Muscle layer of colon (tissue), 2 donors: ENCODE measurements at regions not wholly inside any gene's neighbourhood (a gene's known extent, or its start where the extent isn't known, plus 50 kb on each side); places are given as distances from the start of the nearest gene placed in this dataset.
"Not testable (repeated sequence)": the region's sequence is repeated elsewhere in the genome, so short reads cannot be mapped to it uniquely, and the experiment has no call there.

Experiments used
- H3K27ac ChIP-seq: one replicate; pipeline ENCODE4 v1.7.0; 2013; ENCODE audit warnings: low read depth, mild to moderate bottlenecking, low read length, moderate library complexity
- H3K27me3 ChIP-seq, 2 donors: one replicate each; pipeline ENCODE4 v1.7.0; 2013; ENCODE audit warnings: low read length in 2 of 2, mild to moderate bottlenecking in 2 of 2; ENCODE audit not compliant: insufficient read depth in 2 of 2, control insufficient read depth in 1 of 2
- H3K36me3 ChIP-seq: one replicate; pipeline ENCODE4 v1.7.0; 2013; ENCODE audit warnings: mild to moderate bottlenecking, low read length; ENCODE audit not compliant: insufficient read depth
- H3K4me1 ChIP-seq: one replicate; pipeline ENCODE4 v1.7.0; 2013; ENCODE audit warnings: mild to moderate bottlenecking, low read length; ENCODE audit not compliant: insufficient read depth
- H3K4me3 ChIP-seq, 2 donors: one replicate each; pipeline ENCODE4 v1.7.0; 2013; ENCODE audit warnings: low read length in 2 of 2, low read depth in 1 of 2, mild to moderate bottlenecking in 1 of 2, moderate library complexity in 1 of 2
- H3K9ac ChIP-seq: one replicate; pipeline ENCODE4 v1.7.0; 2013; ENCODE audit warnings: low read length
- H3K9me3 ChIP-seq: one replicate; pipeline ENCODE4 v1.7.0; 2013; ENCODE audit warnings: mild to moderate bottlenecking, low read length
- donor health status: abdominal sarcoma.
- donor health status: Adenocarcinoma of cecum.

DNA sequence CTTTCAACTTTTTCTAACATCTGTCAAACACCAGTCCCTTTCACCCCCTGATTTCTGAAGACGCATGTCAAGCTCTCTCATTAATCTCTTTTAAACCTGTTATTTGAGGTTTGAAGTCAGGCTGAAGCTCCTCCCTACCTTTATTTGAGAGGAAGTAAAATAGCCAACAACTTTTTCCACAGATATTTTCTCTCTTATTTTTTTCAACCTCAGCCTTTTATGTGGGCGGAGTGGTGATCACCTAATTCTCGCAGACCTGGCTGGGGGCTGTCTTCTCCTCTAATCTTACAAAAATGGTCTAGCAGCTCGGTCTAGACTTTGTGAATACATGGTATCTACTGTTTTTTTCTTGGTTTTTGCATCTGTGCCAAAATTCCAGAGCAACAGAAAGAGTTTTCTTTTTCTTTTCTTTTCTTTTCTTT lies 395.7 kb upstream of the ACTBL2 start:
- H3K9ac ChIP-seq = no peak overlapping the region
- H3K27ac ChIP-seq = no peak overlapping the region
- H3K4me1 ChIP-seq = no peaks in the 10 kb centered on the region
- no peaks in the 10 kb centered on the region for H3K9me3 ChIP-seq
- H3K27me3 ChIP-seq = no peaks in the 10 kb centered on the region
- no peak overlapping the region for H3K4me3 ChIP-seq
- H3K36me3 ChIP-seq = no peaks in the 10 kb centered on the region

DNA sequence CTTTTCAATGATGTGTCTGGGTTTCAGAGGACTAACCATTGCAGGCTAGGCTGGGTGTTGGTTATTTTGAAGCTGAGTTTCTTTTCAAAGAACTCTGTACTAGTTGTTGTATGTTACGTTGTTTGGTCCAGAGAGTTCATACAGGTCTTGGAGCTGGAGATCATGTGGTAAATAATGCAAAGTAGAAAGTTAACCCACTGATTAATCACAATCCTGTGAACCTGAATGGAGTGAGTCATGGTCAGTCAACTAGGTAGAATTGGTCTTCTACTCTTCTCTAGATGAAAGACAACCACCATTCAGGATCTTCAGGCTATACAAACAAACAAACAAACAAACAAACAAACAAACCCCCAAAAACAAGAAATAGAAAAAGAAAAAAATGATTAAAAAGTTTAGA lies 388.9 kb upstream of the ACTBL2 start:
- H3K9me3 ChIP-seq = no peaks in the 10 kb centered on the region
- H3K9ac ChIP-seq = no peak overlapping the region
- no peaks in the 10 kb centered on the region for H3K36me3 ChIP-seq
- H3K27ac ChIP-seq = no peak overlapping the region
- H3K27me3 ChIP-seq = no peaks in the 10 kb centered on the region
- H3K4me3 ChIP-seq = no peak overlapping the region
- H3K4me1 ChIP-seq = no peaks in the 10 kb centered on the region

DNA sequence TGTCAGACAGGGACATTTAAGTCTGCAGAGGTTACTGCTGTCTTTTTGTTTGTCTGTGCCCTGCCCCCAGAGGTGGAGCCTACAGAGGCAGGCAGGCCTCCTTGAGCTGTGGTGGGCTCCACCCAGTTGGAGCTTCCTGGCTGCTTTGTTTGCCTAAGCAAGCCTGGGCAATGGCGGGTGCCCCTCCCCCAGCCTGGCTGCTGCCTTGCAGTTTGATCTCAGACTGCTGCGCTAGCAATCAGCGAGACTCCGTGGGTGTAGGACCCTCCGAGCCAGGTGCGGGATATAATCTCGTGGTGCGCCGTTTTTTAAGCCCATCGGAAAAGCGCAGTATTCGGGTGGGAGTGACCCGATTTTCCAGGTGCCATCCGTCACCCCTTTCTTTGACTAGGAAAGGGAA lies 387.7 kb upstream of the ACTBL2 start:
- not testable (repeated sequence) for H3K9ac ChIP-seq, H3K4me1 ChIP-seq, H3K27me3 ChIP-seq, H3K36me3 ChIP-seq, H3K27ac ChIP-seq, H3K4me3 ChIP-seq, H3K9me3 ChIP-seq

DNA sequence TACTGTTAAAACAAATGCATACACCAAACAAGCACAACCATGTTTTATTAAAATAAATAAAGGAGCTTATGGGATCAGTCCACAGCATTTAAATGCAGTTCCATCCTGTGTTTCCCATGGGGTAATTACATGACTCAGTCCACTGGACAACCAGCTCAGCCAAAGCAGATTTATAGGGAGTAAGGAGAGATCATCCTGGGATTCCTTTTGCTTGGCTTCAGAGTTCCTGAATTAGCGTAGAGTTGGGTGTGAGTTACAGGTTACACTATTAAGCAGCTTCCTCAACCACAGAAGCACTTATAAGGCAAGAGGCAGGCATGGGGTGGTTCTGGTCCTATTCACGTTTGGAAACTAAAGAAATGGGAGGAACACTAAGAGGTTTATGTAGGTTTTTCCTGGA lies 381.1 kb upstream of the ACTBL2 start:
- Histone ChIP-seq H3K9ac (no peak overlapping the region), H3K27ac (no peak overlapping the region), H3K9me3 (no peaks in the 10 kb centered on the region), H3K36me3 (no peaks in the 10 kb centered on the region), H3K4me3 (no peak overlapping the region), H3K4me1 (no peaks in the 10 kb centered on the region), H3K27me3 (no peaks in the 10 kb centered on the region)

DNA sequence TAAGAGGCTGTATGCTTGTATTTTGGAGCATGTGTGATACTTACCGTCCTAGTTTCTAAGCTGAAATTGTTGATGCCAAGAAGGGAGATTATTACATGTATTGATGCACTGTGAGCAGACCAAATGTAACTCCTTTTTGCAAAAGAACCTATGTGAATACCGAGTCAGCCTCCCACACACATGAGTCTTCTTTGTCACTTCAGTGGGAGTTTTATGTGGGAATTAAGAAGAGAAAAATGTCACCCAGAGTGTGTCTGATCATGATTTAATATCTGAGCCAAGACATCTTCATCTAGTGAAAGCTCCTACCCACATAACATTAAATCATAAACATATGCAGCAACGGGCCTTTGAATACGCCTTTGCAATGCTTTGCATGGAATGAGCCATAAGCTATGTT lies 380.3 kb upstream of the ACTBL2 start:
- Histone ChIP-seq H3K4me1 (no peaks in the 10 kb centered on the region), H3K27ac (no peak overlapping the region), H3K9ac (no peak overlapping the region), H3K9me3 (no peaks in the 10 kb centered on the region), H3K4me3 (no peak overlapping the region), H3K27me3 (no peaks in the 10 kb centered on the region), H3K36me3 (no peaks in the 10 kb centered on the region)

DNA sequence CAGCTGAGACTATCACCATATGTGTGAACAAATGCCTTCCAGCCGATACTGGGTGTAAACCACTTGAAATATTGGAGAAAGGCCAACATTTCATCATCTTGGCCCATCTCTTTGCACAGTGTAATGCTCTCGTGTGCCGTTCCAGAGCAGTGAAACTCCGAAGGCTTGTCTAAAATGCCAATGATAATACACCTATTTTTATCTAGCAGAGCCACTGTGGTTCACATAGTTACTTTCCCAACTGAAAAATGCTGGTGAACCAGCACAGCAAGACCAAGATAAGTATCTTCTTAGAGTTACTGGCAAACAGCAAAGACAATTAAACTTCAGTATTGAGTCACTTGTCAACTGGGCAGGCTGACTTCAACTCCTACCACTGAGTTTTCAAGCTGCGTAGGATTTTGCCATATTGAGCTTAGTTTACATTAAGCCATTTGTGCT lies 379.9 kb upstream of the ACTBL2 start:
- Histone ChIP-seq H3K4me3 (no peak overlapping the region), H3K4me1 (no peaks in the 10 kb centered on the region), H3K27ac (no peak overlapping the region)

DNA sequence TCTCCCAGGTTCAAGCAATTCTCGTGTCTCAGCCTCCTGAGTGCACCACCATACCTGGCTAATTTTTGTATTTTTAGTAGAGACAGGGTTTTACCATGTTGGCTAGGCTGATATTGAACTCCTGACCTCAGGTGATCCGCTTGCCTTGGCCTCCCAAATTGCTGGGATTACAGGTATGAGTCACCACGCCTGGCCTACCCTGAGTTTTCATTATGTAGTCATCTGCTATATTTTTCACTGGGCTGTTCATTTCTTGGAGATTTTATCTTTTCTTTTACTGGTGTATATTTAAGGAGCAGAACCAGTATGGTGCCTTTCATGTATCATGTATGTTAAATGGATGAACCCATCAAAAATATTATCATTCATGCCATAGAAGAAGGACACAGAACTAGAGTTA lies 377.0 kb upstream of the ACTBL2 start:
- Histone ChIP-seq H3K4me1 (no peaks in the 10 kb centered on the region), H3K4me3 (no peak overlapping the region), H3K9me3 (no peaks in the 10 kb centered on the region), H3K27me3 (no peaks in the 10 kb centered on the region), H3K36me3 (no peaks in the 10 kb centered on the region), H3K27ac (no peak overlapping the region), H3K9ac (no peak overlapping the region)

More for the DNA sequence above, 379.9 kb upstream of the ACTBL2 start:
- Histone ChIP-seq H3K36me3 (no peaks in the 10 kb centered on the region), H3K27me3 (no peaks in the 10 kb centered on the region), H3K9ac (no peak overlapping the region), H3K9me3 (no peaks in the 10 kb centered on the region)

DNA sequence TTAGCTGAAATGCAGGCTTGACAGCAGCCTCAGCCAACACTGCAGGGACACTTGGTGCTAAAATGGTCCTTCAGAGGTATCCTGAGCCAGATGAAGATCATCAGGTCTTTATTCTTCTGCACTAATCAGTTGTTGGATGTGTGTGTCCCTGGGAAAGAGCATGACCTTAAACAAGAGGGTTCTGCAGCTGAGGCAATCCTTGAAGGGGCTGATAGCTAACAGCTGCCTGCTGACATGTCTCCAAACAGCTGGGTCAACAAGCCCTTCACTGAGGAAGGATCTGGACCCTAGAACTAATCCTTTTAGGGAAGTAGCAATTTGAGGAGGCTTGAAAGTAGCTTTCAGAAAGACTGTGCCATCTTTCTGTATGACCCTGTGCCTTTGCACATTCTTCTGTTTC lies 376.3 kb upstream of the ACTBL2 start:
- Histone ChIP-seq H3K27ac (no peak overlapping the region), H3K4me1 (no peaks in the 10 kb centered on the region)

DNA sequence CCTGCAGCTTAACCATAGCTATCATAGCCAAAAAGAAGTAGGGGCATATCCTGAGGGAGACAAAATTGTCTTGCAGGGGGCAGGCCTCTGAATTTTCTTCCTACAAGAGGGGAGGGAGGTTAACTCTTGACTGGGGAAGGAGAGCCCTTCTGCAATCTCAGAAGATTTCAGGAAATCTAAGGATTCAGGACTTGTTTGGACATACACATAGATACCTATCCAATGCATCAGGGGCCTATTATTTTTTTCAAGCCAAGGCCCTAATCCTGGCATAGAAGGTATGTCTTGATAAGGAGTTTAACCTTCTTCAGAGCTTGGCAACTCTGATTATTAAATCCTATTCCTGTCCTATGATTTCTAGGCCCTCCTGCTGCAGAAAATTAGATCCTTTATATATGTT lies 375.1 kb upstream of the ACTBL2 start:
- Histone ChIP-seq H3K4me3 (no peak overlapping the region), H3K27ac (no peak overlapping the region), H3K4me1 (no peaks in the 10 kb centered on the region), H3K36me3 (no peaks in the 10 kb centered on the region), H3K27me3 (no peaks in the 10 kb centered on the region), H3K9ac (no peak overlapping the region), H3K9me3 (no peaks in the 10 kb centered on the region)

More for the DNA sequence above, 376.3 kb upstream of the ACTBL2 start:
- no peak overlapping the region for H3K4me3 ChIP-seq
- H3K9me3 ChIP-seq = no peaks in the 10 kb centered on the region
- H3K9ac ChIP-seq = no peak overlapping the region
- no peaks in the 10 kb centered on the region for H3K36me3 ChIP-seq
- H3K27me3 ChIP-seq = no peaks in the 10 kb centered on the region

DNA sequence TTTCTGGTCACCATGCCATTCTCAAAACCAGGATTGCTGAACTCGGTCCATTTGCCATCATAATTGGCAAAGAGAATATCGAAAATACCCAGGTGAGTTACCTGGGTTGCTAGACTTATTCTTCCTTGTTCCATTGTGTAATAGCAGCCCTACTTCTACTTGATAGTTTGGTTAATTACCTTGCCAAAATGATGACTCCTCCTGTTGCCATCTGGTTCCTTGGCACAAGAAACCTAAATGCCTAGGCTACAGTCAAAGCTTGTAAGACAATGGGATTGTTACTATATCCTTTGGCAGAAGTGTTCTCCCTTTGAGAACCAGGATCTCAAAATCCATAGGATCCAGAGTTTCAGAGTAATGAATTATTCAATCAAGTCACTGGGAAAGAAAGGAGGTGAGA lies 373.2 kb upstream of the ACTBL2 start:
- Histone ChIP-seq H3K36me3 (no peaks in the 10 kb centered on the region), H3K4me3 (no peak overlapping the region), H3K9ac (no peak overlapping the region), H3K27ac (no peak overlapping the region), H3K9me3 (no peaks in the 10 kb centered on the region), H3K4me1 (no peaks in the 10 kb centered on the region), H3K27me3 (no peaks in the 10 kb centered on the region)

DNA sequence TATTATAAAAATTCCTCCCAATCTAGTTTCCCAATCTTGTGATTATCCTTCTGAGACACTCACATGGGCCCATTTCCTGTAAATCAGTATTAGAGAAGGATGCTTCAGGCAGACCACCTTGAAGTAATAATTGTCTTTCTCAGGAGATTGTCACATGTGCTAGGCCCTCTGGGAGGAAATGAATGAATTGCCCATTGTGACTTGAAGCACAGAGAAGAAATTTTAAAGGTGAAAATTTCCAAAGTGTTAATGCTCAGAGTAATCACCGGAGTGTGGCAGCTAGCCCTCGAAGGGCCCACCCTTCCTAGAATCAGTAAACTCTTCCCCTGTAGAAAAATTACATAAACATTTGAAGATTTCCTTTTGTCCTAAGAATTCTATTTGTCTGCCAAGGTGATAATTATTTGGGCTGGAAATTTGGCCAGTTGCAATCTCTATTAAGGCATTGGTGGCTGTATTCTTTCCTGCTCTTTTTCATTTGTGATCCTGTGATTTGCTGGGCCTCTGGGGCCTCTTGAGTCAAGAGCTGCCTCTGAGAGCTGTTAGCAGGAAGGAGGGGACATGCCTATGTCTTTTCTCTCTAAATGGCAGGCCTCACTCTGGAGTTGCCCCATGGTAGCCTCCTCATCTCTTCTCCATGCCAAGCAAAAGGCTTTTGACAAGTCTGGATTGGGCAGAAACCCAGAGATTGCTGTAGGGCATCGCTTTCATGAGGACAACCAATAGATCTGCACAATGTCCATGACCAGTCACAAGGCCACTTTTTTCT lies 371.5 kb upstream of the ACTBL2 start:
- no peak overlapping the region for H3K9ac ChIP-seq
- no peak overlapping the region for H3K4me3 ChIP-seq
- no peaks in the 10 kb centered on the region for H3K4me1 ChIP-seq
- H3K9me3 ChIP-seq = no peaks in the 10 kb centered on the region
- no peaks in the 10 kb centered on the region for H3K27me3 ChIP-seq
- no peak overlapping the region for H3K27ac ChIP-seq
- no peaks in the 10 kb centered on the region for H3K36me3 ChIP-seq

DNA sequence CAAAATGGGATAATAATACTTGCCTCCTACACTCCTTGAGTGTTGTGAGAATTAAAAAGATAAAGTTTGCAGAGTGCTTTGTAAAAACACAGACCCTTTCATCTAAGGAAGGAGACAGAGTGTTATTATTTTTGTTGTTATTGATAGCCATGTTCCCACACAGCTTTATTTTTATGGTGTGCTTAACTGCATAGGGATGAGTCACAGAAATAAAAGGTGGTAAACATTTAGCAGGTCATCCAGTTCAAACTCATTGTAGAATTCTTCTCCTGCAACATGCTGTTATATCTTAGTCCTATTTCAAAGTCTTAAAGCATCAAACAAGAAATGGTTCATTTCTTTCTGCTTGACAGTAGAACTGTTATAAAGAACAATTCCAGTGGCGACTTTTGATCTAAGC lies 367.5 kb upstream of the ACTBL2 start:
- H3K36me3 ChIP-seq = no peaks in the 10 kb centered on the region
- no peak overlapping the region for H3K27ac ChIP-seq

More for the DNA sequence above, 367.5 kb upstream of the ACTBL2 start:
- H3K27me3 ChIP-seq = no peaks in the 10 kb centered on the region
- no peaks in the 10 kb centered on the region for H3K4me1 ChIP-seq
- no peak overlapping the region for H3K4me3 ChIP-seq
- H3K9me3 ChIP-seq = no peaks in the 10 kb centered on the region
- no peak overlapping the region for H3K9ac ChIP-seq
